ENCODE measurements at regions not wholly inside any gene's neighbourhood (a gene's known extent, or its start where the extent isn't known, plus 50 kb on each side); places are given as distances from the start of the nearest gene placed in this dataset.

GRCh38 chr10:65753532-65753931, 1172.3 kb upstream of the LRRTM3 start:
- no peak for TF ChIP-seq POLR2A (IDR thresholded peaks at IDR 0.05)
- TF ChIP-seq, protein P1, sequence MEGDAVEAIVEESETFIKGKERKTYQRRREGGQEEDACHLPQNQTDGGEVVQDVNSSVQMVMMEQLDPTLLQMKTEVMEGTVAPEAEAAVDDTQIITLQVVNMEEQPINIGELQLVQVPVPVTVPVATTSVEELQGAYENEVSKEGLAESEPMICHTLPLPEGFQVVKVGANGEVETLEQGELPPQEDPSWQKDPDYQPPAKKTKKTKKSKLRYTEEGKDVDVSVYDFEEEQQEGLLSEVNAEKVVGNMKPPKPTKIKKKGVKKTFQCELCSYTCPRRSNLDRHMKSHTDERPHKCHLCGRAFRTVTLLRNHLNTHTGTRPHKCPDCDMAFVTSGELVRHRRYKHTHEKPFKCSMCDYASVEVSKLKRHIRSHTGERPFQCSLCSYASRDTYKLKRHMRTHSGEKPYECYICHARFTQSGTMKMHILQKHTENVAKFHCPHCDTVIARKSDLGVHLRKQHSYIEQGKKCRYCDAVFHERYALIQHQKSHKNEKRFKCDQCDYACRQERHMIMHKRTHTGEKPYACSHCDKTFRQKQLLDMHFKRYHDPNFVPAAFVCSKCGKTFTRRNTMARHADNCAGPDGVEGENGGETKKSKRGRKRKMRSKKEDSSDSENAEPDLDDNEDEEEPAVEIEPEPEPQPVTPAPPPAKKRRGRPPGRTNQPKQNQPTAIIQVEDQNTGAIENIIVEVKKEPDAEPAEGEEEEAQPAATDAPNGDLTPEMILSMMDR (IDR thresholded peaks at IDR 0.05) = no peak

All from esophagus squamous epithelium (tissue), 4 donors.